Right ventricle myocardium superior (tissue), 1 donor: ENCODE measurements at regions not wholly inside any gene's neighbourhood (a gene's known extent, or its start where the extent isn't known, plus 50 kb on each side); places are given as distances from the start of the nearest gene placed in this dataset.
"Not testable (repeated sequence)": the region's sequence is repeated elsewhere in the genome, so short reads cannot be mapped to it uniquely, and the experiment has no call there.

Source experiments
- ATAC-seq: fragments of 200-7000 bp; cut with Tn5 transposase; one replicate; pipeline ENCODE4 v1.9.1; 2020; ENCODE audit warnings: mild to moderate bottlenecking; ENCODE audit not compliant: poor library complexity
- DNase-seq: peaks from one replicate; pipeline ENCODE4 v3.0.0-alpha.2; 2020
- intact Hi-C: fragments of 100-400 bp; cut with DNase I; formaldehyde crosslinking; loops from one replicate; pipeline ENCODE4 v1.11.2; 2022
- donor health status: DM: no; HTN: yes; CAD: no; lungs with severe emphysema.

GRCh38 chr16:8108991-8109509, 481.3 kb downstream of the TMEM114 start:
- intact Hi-C loops, result no loop called here
- ATAC-seq (no peak), DNase-seq (no peak)

GRCh38 chr16:8107296-8107695, 483.0 kb downstream of the TMEM114 start:
- ATAC-seq (no peak), DNase-seq (no peak)
- intact Hi-C loops, result no loop called here

- intact Hi-C loops, result no loop called here
- ATAC-seq, result no peak
These were observed 486.5 kb downstream of the TMEM114 start for GRCh38 chr16:8103649-8104289.

GRCh38 chr16:8099586-8099985, 490.7 kb downstream of the TMEM114 start:
- ATAC-seq, result no peak
- no peak for DNase-seq
- intact Hi-C loops, result no loop called here

More at GRCh38 chr16:8103649-8104289, 486.5 kb downstream of the TMEM114 start:
- no peak for DNase-seq

- intact Hi-C loops, result no loop called here
- DNase-seq (no peak), ATAC-seq (no peak)
These were observed 491.3 kb downstream of the TMEM114 start for GRCh38 chr16:8098947-8099512.

- intact Hi-C loops, result no loop called here
- ATAC-seq (no peak), DNase-seq (no peak)
These were observed 494.1 kb downstream of the TMEM114 start for GRCh38 chr16:8096211-8096610.

- ATAC-seq, result no peak
- intact Hi-C loops, result no loop called here
These were observed 495.6 kb downstream of the TMEM114 start for GRCh38 chr16:8094696-8095095.

GRCh38 chr16:8088820-8089338, 501.4 kb downstream of the TMEM114 start:
- intact Hi-C loops, result no loop called here
- DNase-seq (no peak), ATAC-seq (no peak)

More at GRCh38 chr16:8094696-8095095, 495.6 kb downstream of the TMEM114 start:
- DNase-seq, result no peak

- no peak for ATAC-seq
- DNase-seq, result no peak
- intact Hi-C loops, result no loop called here
These were observed 502.6 kb downstream of the TMEM114 start for GRCh38 chr16:8087597-8088289.

GRCh38 chr16:8087146-8087545, 503.2 kb downstream of the TMEM114 start:
- no peak for ATAC-seq
- intact Hi-C loops, result no loop called here
- DNase-seq, result no peak

- ATAC-seq, result no peak
- no peak for DNase-seq
- intact Hi-C loops, result no loop called here
These were observed 505.4 kb downstream of the TMEM114 start for GRCh38 chr16:8084882-8085281.

GRCh38 chr16:8084302-8084701, 506.0 kb downstream of the TMEM114 start:
- intact Hi-C loops, result no loop called here
- no peak for ATAC-seq
- DNase-seq, result no peak

GRCh38 chr16:8083560-8083959, 506.8 kb downstream of the TMEM114 start:
- ATAC-seq (no peak), DNase-seq (no peak)
- intact Hi-C loops, result no loop called here

GRCh38 chr16:8080817-8081216, 509.5 kb downstream of the TMEM114 start:
- intact Hi-C loops, result no loop called here
- no peak for ATAC-seq

GRCh38 chr16:8075271-8075670, 515.0 kb downstream of the TMEM114 start:
- DNase-seq (no peak), ATAC-seq (no peak)
- intact Hi-C loops, result no loop called here

More at GRCh38 chr16:8080817-8081216, 509.5 kb downstream of the TMEM114 start:
- DNase-seq, result no peak

- ATAC-seq (no peak), DNase-seq (no peak)
- intact Hi-C loops, result no loop called here
These were observed 519.8 kb downstream of the TMEM114 start for GRCh38 chr16:8070506-8070905.

- DNase-seq, ATAC-seq: not testable (repeated sequence)
These were observed 522.1 kb downstream of the TMEM114 start for GRCh38 chr16:8068225-8068624.

GRCh38 chr16:8063159-8063558, 527.2 kb downstream of the TMEM114 start:
- DNase-seq (no peak), ATAC-seq (no peak)

More at GRCh38 chr16:8068225-8068624, 522.1 kb downstream of the TMEM114 start:
- intact Hi-C loops, result not testable (repeated sequence)

GRCh38 chr16:8062677-8063076, 527.6 kb downstream of the TMEM114 start:
- no peak for DNase-seq
- intact Hi-C loops, result no loop called here
- no peak for ATAC-seq

More at GRCh38 chr16:8063159-8063558, 527.2 kb downstream of the TMEM114 start:
- intact Hi-C loops, result no loop called here

- ATAC-seq, result no peak
- no peak for DNase-seq
- intact Hi-C loops, result no loop called here
These were observed 534.5 kb downstream of the TMEM114 start for GRCh38 chr16:8055761-8056160.
